PC-3 (cell line): ENCODE measurements at regions not wholly inside any gene's neighbourhood (a gene's known extent, or its start where the extent isn't known, plus 50 kb on each side); places are given as distances from the start of the nearest gene placed in this dataset.

Experiments used
- ATAC-seq: fragments of 200-7000 bp; cut with Tn5 transposase; 2 replicates; pipeline ENCODE4 v1.9.1; 2020; ENCODE audit warnings: mild to moderate bottlenecking, moderate library complexity
- BruUV-seq: library from RNA; stranded (reverse); fragments of 400-500 nt; replicated peaks from 2 replicates; lab custom pipeline; 2021; lab: Mats Ljungman, UMichigan
- CTCF ChIA-PET: fragments of 300-600 bp; sonication (Branson Sonifier 250); formaldehyde crosslinking; loops from one replicate; lab custom pipeline; 2022; ENCODE audit warnings: antibody characterized with exemption; lab: Charles Lee
- POLR2A ChIA-PET: fragments of 300-600 bp; sonication (Branson Sonifier 250); formaldehyde crosslinking; loops from one replicate; lab custom pipeline; 2022; ENCODE audit warnings: antibody characterized with exemption; ENCODE audit not compliant: unreplicated experiment; lab: Charles Lee
- DNase-seq: peaks from one replicate; pipeline ENCODE4 v3.0.0-alpha.2; 2015
- H2AFZ ChIP-seq: fragments of 300-600 bp; sonication (generic); 2 replicates; pipeline ENCODE4 v1.6.0; 2016; ENCODE audit warnings: antibody characterized with exemption, low read length
- H3F3A ChIP-seq: fragments of 300-600 bp; sonication (generic); one replicate; pipeline ENCODE4 v1.6.0; 2017; ENCODE audit warnings: antibody characterized with exemption, low read length, control low read depth, mild to moderate bottlenecking; ENCODE audit not compliant: unreplicated experiment
- H3K27ac ChIP-seq: fragments of 300-600 bp; sonication (generic); 2 replicates; pipeline ENCODE4 v1.5.1; 2016; ENCODE audit warnings: mild to moderate bottlenecking, low read length
- H3K27me3 ChIP-seq: fragments of 300-600 bp; sonication (generic); 2 replicates; pipeline ENCODE4 v1.6.1; 2016; ENCODE audit warnings: low read length, mixed read lengths
- H3K36me3 ChIP-seq: fragments of 300-600 bp; sonication (generic); 2 replicates; pipeline ENCODE4 v1.6.1; 2016; ENCODE audit warnings: low read depth, mixed run types, low read length, mixed read lengths
- H3K4me1 ChIP-seq: fragments of 300-600 bp; sonication (generic); 2 replicates; pipeline ENCODE4 v1.5.1; 2016; ENCODE audit warnings: low read length; ENCODE audit not compliant: insufficient read depth
- H3K4me2 ChIP-seq: fragments of 300-600 bp; sonication (generic); 2 replicates; pipeline ENCODE4 v1.6.0; 2016; ENCODE audit warnings: low read length
- H3K4me3 ChIP-seq: fragments of 300-600 bp; sonication (generic); 2 replicates; pipeline ENCODE4 v1.5.1; 2016; ENCODE audit warnings: mild to moderate bottlenecking, low read length, mixed read lengths
- H3K79me2 ChIP-seq: fragments of 300-600 bp; sonication (generic); 2 replicates; pipeline ENCODE4 v1.6.1; 2017; ENCODE audit warnings: low read length, mixed read lengths
- H3K9ac ChIP-seq: fragments of 300-600 bp; sonication (generic); 2 replicates; pipeline ENCODE4 v1.6.0; 2016; ENCODE audit warnings: mild to moderate bottlenecking, low read length
- H3K9me2 ChIP-seq: fragments of 300-600 bp; sonication (generic); replicated peaks from 2 replicates; pipeline ENCODE4 v1.6.1; 2016; ENCODE audit warnings: mixed run types, low read length, mixed read lengths
- H3K9me3 ChIP-seq: fragments of 300-600 bp; sonication (generic); 2 replicates; pipeline ENCODE4 v1.6.1; 2016; ENCODE audit warnings: low read length, mixed read lengths
- H4K20me1 ChIP-seq: fragments of 300-600 bp; sonication (generic); 2 replicates; pipeline ENCODE4 v1.6.1; 2016; ENCODE audit warnings: low read length, mixed read lengths
- CTCF ChIP-seq: fragments of 300-600 bp; sonication (generic); conservative IDR thresholded peaks from 2 replicates; pipeline ENCODE4 v1.5.1; 2017; ENCODE audit warnings: antibody characterized with exemption, low read depth, mild to moderate bottlenecking, low read length
- EZH2 ChIP-seq: fragments of 300-600 bp; sonication (generic); IDR thresholded peaks from one replicate; pipeline ENCODE4 v1.6.1; 2017; ENCODE audit warnings: antibody characterized with exemption, mild to moderate bottlenecking, low read length; ENCODE audit not compliant: unreplicated experiment
- EZH2phosphoT487 ChIP-seq: fragments of 300-600 bp; sonication (generic); IDR thresholded peaks from 2 replicates; pipeline ENCODE4 v1.6.1; 2018; ENCODE audit warnings: mild to moderate bottlenecking, antibody characterized with exemption, low read length, borderline replicate concordance
- intact Hi-C: fragments of 100-400 bp; cut with micrococcal nuclease; formaldehyde crosslinking; loops from 2 replicates; pipeline ENCODE4 v1.9.0; 2023

GRCh38 chr14:97010491-97011160 lies 213.4 kb downstream of the VRK1 start:
- Histone ChIP-seq H3K4me1 (no peaks in the 10 kb centered on the region), H2AFZ (no peak overlapping the region), H3K27me3 (no peaks in the 10 kb centered on the region), H3K9me2 (no peaks in the 10 kb centered on the region), H4K20me1 (no peaks in the 10 kb centered on the region), H3K79me2 (no peaks in the 10 kb centered on the region), H3K9me3 (no peaks in the 10 kb centered on the region), H3F3A (no peaks in the 10 kb centered on the region), H3K9ac (no peak overlapping the region), H3K36me3 (no peaks in the 10 kb centered on the region), H3K4me2 (no peak overlapping the region), H3K4me3 (no peak overlapping the region), H3K27ac (no peak overlapping the region)
- POLR2A ChIA-PET: no interaction called here
- TF ChIP-seq CTCF (peak; percentile 37), EZH2 (no peak)
- no TSS peak for BruUV-seq
- no peak for DNase-seq
- no peak for ATAC-seq
- intact Hi-C loops: no loop called here
- CTCF ChIA-PET: no interaction called here

- DNase-seq (no peak), ATAC-seq (no peak)
- intact Hi-C loops: no loop called here
- no peaks in the 10 kb centered on the region for H3K27me3 ChIP-seq
- H3K4me1 ChIP-seq: no peaks in the 10 kb centered on the region
- no peaks in the 10 kb centered on the region for H4K20me1 ChIP-seq
- H3K36me3 ChIP-seq: no peaks in the 10 kb centered on the region
- H3K27ac ChIP-seq: no peak overlapping the region
- H3K9me2 ChIP-seq: no peaks in the 10 kb centered on the region
- H3K4me2 ChIP-seq: no peak overlapping the region
- H3K4me3 ChIP-seq: no peak overlapping the region
- ChIA-PET CTCF (no interaction called here), POLR2A (no interaction called here)
- H3K79me2 ChIP-seq: no peaks in the 10 kb centered on the region
- no peak overlapping the region for H3K9ac ChIP-seq
- no peaks in the 10 kb centered on the region for H3F3A ChIP-seq
- no TSS peak for BruUV-seq
- no peak overlapping the region for H2AFZ ChIP-seq
- no peaks in the 10 kb centered on the region for H3K9me3 ChIP-seq
- TF ChIP-seq CTCF: no peak
Observed at GRCh38 chr14:97013878-97014277, 216.7 kb downstream of the VRK1 start.

GRCh38 chr14:97021001-97021400 lies 223.8 kb downstream of the VRK1 start:
- H2AFZ ChIP-seq: no peak overlapping the region
- no peaks in the 10 kb centered on the region for H4K20me1 ChIP-seq
- H3F3A ChIP-seq: no peaks in the 10 kb centered on the region
- DNase-seq (no peak), ATAC-seq (no peak)
- no peak overlapping the region for H3K27ac ChIP-seq
- no peaks in the 10 kb centered on the region for H3K9me3 ChIP-seq
- no peak overlapping the region for H3K4me2 ChIP-seq
- H3K9ac ChIP-seq: no peak overlapping the region
- intact Hi-C loops: no loop called here
- no peaks in the 10 kb centered on the region for H3K79me2 ChIP-seq
- ChIA-PET POLR2A (no interaction called here), CTCF (no interaction called here)
- no peaks in the 10 kb centered on the region for H3K27me3 ChIP-seq
- no peak for TF ChIP-seq EZH2phosphoT487
- TF ChIP-seq CTCF: no peak
- TF ChIP-seq EZH2: no peak
- no peaks in the 10 kb centered on the region for H3K36me3 ChIP-seq
- no TSS peak for BruUV-seq
- no peaks in the 10 kb centered on the region for H3K9me2 ChIP-seq
- no peak overlapping the region for H3K4me3 ChIP-seq
- H3K4me1 ChIP-seq: no peaks in the 10 kb centered on the region
